ENCODE measurements at regions not wholly inside any gene's neighbourhood (a gene's known extent, or its start where the extent isn't known, plus 50 kb on each side); places are given as distances from the start of the nearest gene placed in this dataset.

- no peak for TF ChIP-seq POLR2A (IDR thresholded peaks at IDR 0.05)
- TF ChIP-seq, protein P1, sequence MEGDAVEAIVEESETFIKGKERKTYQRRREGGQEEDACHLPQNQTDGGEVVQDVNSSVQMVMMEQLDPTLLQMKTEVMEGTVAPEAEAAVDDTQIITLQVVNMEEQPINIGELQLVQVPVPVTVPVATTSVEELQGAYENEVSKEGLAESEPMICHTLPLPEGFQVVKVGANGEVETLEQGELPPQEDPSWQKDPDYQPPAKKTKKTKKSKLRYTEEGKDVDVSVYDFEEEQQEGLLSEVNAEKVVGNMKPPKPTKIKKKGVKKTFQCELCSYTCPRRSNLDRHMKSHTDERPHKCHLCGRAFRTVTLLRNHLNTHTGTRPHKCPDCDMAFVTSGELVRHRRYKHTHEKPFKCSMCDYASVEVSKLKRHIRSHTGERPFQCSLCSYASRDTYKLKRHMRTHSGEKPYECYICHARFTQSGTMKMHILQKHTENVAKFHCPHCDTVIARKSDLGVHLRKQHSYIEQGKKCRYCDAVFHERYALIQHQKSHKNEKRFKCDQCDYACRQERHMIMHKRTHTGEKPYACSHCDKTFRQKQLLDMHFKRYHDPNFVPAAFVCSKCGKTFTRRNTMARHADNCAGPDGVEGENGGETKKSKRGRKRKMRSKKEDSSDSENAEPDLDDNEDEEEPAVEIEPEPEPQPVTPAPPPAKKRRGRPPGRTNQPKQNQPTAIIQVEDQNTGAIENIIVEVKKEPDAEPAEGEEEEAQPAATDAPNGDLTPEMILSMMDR (IDR thresholded peaks at IDR 0.05), result no peak
Measured at GRCh38 chr5:62812621-62813255, 234.1 kb downstream of the LRRC70 start.
